ENCODE measurements at regions not wholly inside any gene's neighbourhood (a gene's known extent, or its start where the extent isn't known, plus 50 kb on each side); places are given as distances from the start of the nearest gene placed in this dataset.

DNA sequence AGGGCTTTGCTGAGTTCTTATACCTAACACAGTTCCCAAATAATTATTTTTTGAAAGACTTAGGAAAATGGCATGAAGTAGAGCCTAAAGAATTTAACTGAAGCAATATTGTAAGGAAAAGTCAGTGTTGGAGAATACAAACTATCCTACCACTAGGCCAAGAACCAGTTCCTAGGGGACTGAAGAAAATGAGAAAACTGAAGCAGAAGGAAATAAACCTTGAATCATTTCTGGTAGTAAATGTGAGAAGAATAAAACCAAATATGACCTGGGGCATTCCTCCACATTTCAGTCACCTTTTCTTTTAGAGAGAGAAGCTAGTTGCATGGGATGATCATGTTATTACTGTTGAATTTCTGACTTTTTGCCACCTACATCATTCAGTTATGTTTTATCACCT is 1393.9 kb upstream of the C9orf72 start:
- Histone ChIP-seq H4K5ac (ENCODE audit: low read depth, low read length) (no peak overlapping the region), H3K56ac (ENCODE audit: extremely low read depth, insufficient read depth, low read length) (no peak overlapping the region), H3K27ac (ENCODE audit: insufficient read depth, low read length) (no peak overlapping the region), H3K18ac (ENCODE audit: low read depth, low read length) (no peak overlapping the region), H3K9me3 (ENCODE audit: control insufficient read depth, insufficient read depth, low read length) (peaks cover 8% of the 10 kb centered on the region), H3K4me2 (ENCODE audit: low read depth, low read length) (no peak overlapping the region), H3K36me3 (ENCODE audit: control insufficient read depth, insufficient read depth, low read length) (no peaks in the 10 kb centered on the region), H3K27me3 (ENCODE audit: control insufficient read depth, insufficient read depth, low read length) (no peaks in the 10 kb centered on the region), H2AK5ac (ENCODE audit: low read depth, low read length) (no peak overlapping the region), H3K14ac (replicated peaks; ENCODE audit: low read depth, low read length) (no peak overlapping the region), H4K20me1 (ENCODE audit: insufficient read depth, low read length) (no peaks in the 10 kb centered on the region), H3K4me1 (ENCODE audit: control insufficient read depth, insufficient read depth, low read length) (no peaks in the 10 kb centered on the region), H2AFZ (replicated peaks; ENCODE audit: low read length, poor library complexity) (no peak overlapping the region), H4K8ac (ENCODE audit: low read depth in 2 of 2, low read length in 2 of 2) (no peak overlapping the region), H3K4me3 (ENCODE audit: insufficient read depth, low read depth, low read length) (no peak overlapping the region), H3K4ac (ENCODE audit: low read depth, low read length) (no peak overlapping the region), H3K9ac (ENCODE audit: low read depth, low read length) (no peak overlapping the region), H2BK15ac (ENCODE audit: low read depth, low read length) (no peak overlapping the region), H3K23ac (ENCODE audit: low read depth, low read length) (no peak overlapping the region), H2BK5ac (ENCODE audit: low read depth, low read length, poor library complexity, severe bottlenecking) (no peak overlapping the region), H2BK120ac (ENCODE audit: low read depth, low read length) (no peak overlapping the region), H2AK9ac (replicated peaks; ENCODE audit: low read depth, low read length, poor library complexity) (no peak overlapping the region), H3K9me1 (ENCODE audit: insufficient read depth, low read length) (no peaks in the 10 kb centered on the region), H4K91ac (ENCODE audit: insufficient read depth, low read depth, low read length) (no peak overlapping the region), H2BK20ac (ENCODE audit: low read depth, low read length) (no peak overlapping the region), H3K79me1 (ENCODE audit: low read depth in 1 of 2, low read length in 2 of 2) (no peaks in the 10 kb centered on the region)
- DNase-seq (no peak), ATAC-seq (ENCODE audit: low read depth) (no peak)
- no TSS peak for BruUV-seq (replicated peaks)
- POLR2A ChIA-PET (ENCODE audit: unreplicated experiment): no interaction called here
- in situ Hi-C loops (cut with MboI; ENCODE audit: low sequenced_read_pairs) (no loop called here), intact Hi-C loops (cut with micrococcal nuclease) (no loop called here), dilution Hi-C loops (cut with HindIII; ENCODE audit: low sequenced_read_pairs, unreplicated experiment) (no loop called here)
- CTCF ChIA-PET: no interaction called here
- no peak for TF ChIP-seq ELK1 (IDR thresholded peaks at IDR 0.05; ENCODE audit: borderline replicate concordance, low read depth, low read length)
- no peak for TF ChIP-seq RAD21 (IDR thresholded peaks at IDR 0.05; ENCODE audit: low read length)
- no peak for TF ChIP-seq CEBPB (IDR thresholded peaks at IDR 0.05; ENCODE audit: low read depth, low read length)
- TF ChIP-seq, protein P1, sequence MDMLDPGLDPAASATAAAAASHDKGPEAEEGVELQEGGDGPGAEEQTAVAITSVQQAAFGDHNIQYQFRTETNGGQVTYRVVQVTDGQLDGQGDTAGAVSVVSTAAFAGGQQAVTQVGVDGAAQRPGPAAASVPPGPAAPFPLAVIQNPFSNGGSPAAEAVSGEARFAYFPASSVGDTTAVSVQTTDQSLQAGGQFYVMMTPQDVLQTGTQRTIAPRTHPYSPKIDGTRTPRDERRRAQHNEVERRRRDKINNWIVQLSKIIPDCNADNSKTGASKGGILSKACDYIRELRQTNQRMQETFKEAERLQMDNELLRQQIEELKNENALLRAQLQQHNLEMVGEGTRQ (IDR thresholded peaks at IDR 0.05; ENCODE audit: low read depth, low read length): no peak
- no peak for TF ChIP-seq MXI1 (IDR thresholded peaks at IDR 0.05; ENCODE audit: borderline replicate concordance, low read depth, low read length)
- TF ChIP-seq BHLHE40 (IDR thresholded peaks at IDR 0.05; ENCODE audit: low read depth, low read length): no peak
- TF ChIP-seq POLR2A (IDR thresholded peaks at IDR 0.05; ENCODE audit: low read depth, low read length): no peak
- TF ChIP-seq RCOR1 (IDR thresholded peaks at IDR 0.05; ENCODE audit: insufficient replicate concordance, low read length): no peak
- no peak for TF ChIP-seq CHD1 (IDR thresholded peaks at IDR 0.05; ENCODE audit: low read depth, low read length)
- no peak for TF ChIP-seq SMC3 (IDR thresholded peaks at IDR 0.05; ENCODE audit: low read depth, low read length)
- TF ChIP-seq CTCF (conservative IDR thresholded peaks at IDR 0.05; ENCODE audit: low read depth, low read length): no peak
- TF ChIP-seq RFX5 (IDR thresholded peaks at IDR 0.05; ENCODE audit: low read depth, low read length): no peak
- TF ChIP-seq FOS (IDR thresholded peaks at IDR 0.05; ENCODE audit: low read depth, low read length): no peak
- TF ChIP-seq NFE2L2 (IDR thresholded peaks at IDR 0.05; ENCODE audit: low read depth, low read length): no peak
- TF ChIP-seq MAFK (IDR thresholded peaks at IDR 0.05; ENCODE audit: low read depth, low read length): no peak
- no peak for TF ChIP-seq MAZ (IDR thresholded peaks at IDR 0.05; ENCODE audit: borderline replicate concordance, low read depth, low read length)
